HCT116 (cell line): ENCODE measurements at regions not wholly inside any gene's neighbourhood (a gene's known extent, or its start where the extent isn't known, plus 50 kb on each side); places are given as distances from the start of the nearest gene placed in this dataset.

Experiments used
- ATAC-seq: fragments of 200-7000 bp; cut with Tn5 transposase; 2 replicates; pipeline ENCODE4 v1.9.1; 2020; ENCODE audit warnings: mild to moderate bottlenecking, moderate library complexity
- BruUV-seq: library from RNA; stranded (reverse); fragments of 400-500 nt; replicated peaks from 2 replicates; lab custom pipeline; 2021; lab: Mats Ljungman, UMichigan
- CTCF ChIA-PET: fragments of 300-600 bp; sonication (Branson Sonifier 250); formaldehyde crosslinking; loops from one replicate; lab custom pipeline; 2021; ENCODE audit warnings: antibody characterized with exemption; lab: Charles Lee
- POLR2A ChIA-PET: fragments of 300-600, 350-600 bp; sonication (Branson Sonifier 250); formaldehyde crosslinking; loops from one replicate; lab custom pipeline; 2021; ENCODE audit warnings: antibody characterized with exemption; lab: Charles Lee
- RAD21 ChIA-PET, 2 experiments: fragments of 300-600 bp; sonication (Branson Sonifier 250); formaldehyde crosslinking; loops; one replicate each; lab custom pipeline; 2023; ENCODE audit warnings: low total read pairs in 2 of 2; ENCODE audit not compliant: uncharacterized antibody in 2 of 2, unreplicated experiment in 2 of 2, low non-redundant PET in 1 of 2; lab: Charles Lee
- DNase-seq: peaks from one replicate; pipeline ENCODE4 v3.0.0-alpha.2; 2010; ENCODE audit warnings: low read depth, low spot score
- H2AFZ ChIP-seq: fragments of 200-600 bp; shearing (Covaris generic), sonication (generic); 2 replicates; pipeline ENCODE4 v1.6.1; 2017; ENCODE audit warnings: low read depth, mixed run types, mixed read lengths, antibody characterized with exemption, low read length; ENCODE audit not compliant: poor library complexity, severe bottlenecking
- H3K27ac ChIP-seq: 2 replicates; pipeline ENCODE4 v1.5.1; 2012; ENCODE audit warnings: low read depth, low read length
- H3K27me3 ChIP-seq: fragments of 200-600 bp; sonication (generic); 2 replicates; pipeline ENCODE4 v1.6.1; 2016; ENCODE audit warnings: mixed run types, low read length, mixed read lengths; ENCODE audit not compliant: insufficient read depth
- H3K36me3 ChIP-seq, 2 experiments: fragments of 200-500 bp in 1 of 2; fragments of 200-600 bp in 1 of 2; sonication (Bioruptor generic) in 1 of 2; sonication (generic) in 1 of 2; 2 replicates each; pipeline versions ENCODE4 v1.5.1 to v1.6.1; 2014 to 2016; ENCODE audit warnings: low read length in 2 of 2, inconsistent platforms in 1 of 2, mixed read lengths in 1 of 2, mixed run types in 1 of 2; ENCODE audit not compliant: insufficient read depth in 2 of 2, control insufficient read depth in 1 of 2
- H3K4me1 ChIP-seq, 2 experiments: fragments of 200-600 bp in 1 of 2; sonication (generic) in 1 of 2; 2 replicates each; pipeline versions ENCODE4 v1.5.1 to v1.6.1; 2012 to 2017; ENCODE audit warnings: low read length in 2 of 2, inconsistent platforms in 1 of 2, mild to moderate bottlenecking in 1 of 2, mixed read lengths in 1 of 2, mixed run types in 1 of 2, moderate library complexity in 1 of 2; ENCODE audit not compliant: insufficient read depth in 2 of 2, control insufficient read depth in 1 of 2
- H3K4me2 ChIP-seq: fragments of 200-600 bp; sonication (generic); 2 replicates; pipeline ENCODE4 v1.6.1; 2017; ENCODE audit warnings: mixed run types, low read length, mixed read lengths
- H3K4me3 ChIP-seq, 2 experiments: fragments of 200-600 bp in 1 of 2; sonication (generic) in 1 of 2; replicated peaks in 1 of 2; 2 replicates each; pipeline ENCODE4 v1.5.1; 2011 to 2016; ENCODE audit warnings: low read length in 2 of 2, control low read depth in 1 of 2, low read depth in 1 of 2, mild to moderate bottlenecking in 1 of 2, mixed read lengths in 1 of 2, mixed run types in 1 of 2
- H3K79me2 ChIP-seq: fragments of 200-600 bp; sonication (generic); 2 replicates; pipeline ENCODE4 v1.6.1; 2017; ENCODE audit warnings: mild to moderate bottlenecking, mixed run types, low read length, moderate library complexity, mixed read lengths; ENCODE audit not compliant: insufficient read depth
- H3K9ac ChIP-seq: fragments of 200-600 bp; sonication (generic); 2 replicates; pipeline ENCODE4 v1.6.1; 2016; ENCODE audit warnings: low read length, mixed read lengths
- H3K9me2 ChIP-seq: fragments of 200-600 bp; sonication (generic), shearing (Covaris generic); 2 replicates; pipeline ENCODE4 v1.6.1; 2017; ENCODE audit warnings: mixed run types, mild to moderate bottlenecking, moderate library complexity; ENCODE audit not compliant: insufficient read depth
- H3K9me3 ChIP-seq, 2 experiments: fragments of 200-500 bp in 1 of 2; fragments of 200-600 bp in 1 of 2; sonication (Bioruptor generic) in 1 of 2; sonication (generic) in 1 of 2; 2 replicates each; pipeline ENCODE4 v1.6.1; 2014 to 2017; ENCODE audit warnings: low read length in 2 of 2, mixed read lengths in 2 of 2, inconsistent platforms in 1 of 2, low read depth in 1 of 2, mild to moderate bottlenecking in 1 of 2, mixed run types in 1 of 2, moderate library complexity in 1 of 2; ENCODE audit not compliant: control insufficient read depth in 1 of 2, insufficient read depth in 1 of 2
- H4K20me1 ChIP-seq: fragments of 200-600 bp; sonication (generic), shearing (Covaris generic); 2 replicates; pipeline ENCODE4 v1.6.1; 2017; ENCODE audit warnings: mixed run types, mild to moderate bottlenecking, moderate library complexity; ENCODE audit not compliant: insufficient read depth
- CEBPB ChIP-seq: IDR thresholded peaks from 2 replicates; pipeline ENCODE4 v1.6.1; 2012; ENCODE audit warnings: low read depth
- EGR1 ChIP-seq: IDR thresholded peaks from 2 replicates; pipeline ENCODE4 v1.6.1; 2012; ENCODE audit warnings: low read depth
- ELF1 ChIP-seq: IDR thresholded peaks from 2 replicates; pipeline ENCODE4 v1.6.1; 2012; ENCODE audit warnings: low read depth, borderline replicate concordance
- EZH2 ChIP-seq: fragments of 200-600 bp; sonication (generic); IDR thresholded peaks from 2 replicates; pipeline ENCODE4 v1.6.1; 2017; ENCODE audit warnings: antibody characterized with exemption, mixed run types
- EZH2phosphoT487 ChIP-seq: fragments of 200-600 bp; IDR thresholded peaks from 2 replicates; pipeline ENCODE4 v1.6.1; 2018; ENCODE audit warnings: antibody characterized with exemption, borderline replicate concordance
- JUND ChIP-seq: IDR thresholded peaks from 2 replicates; pipeline ENCODE4 v1.6.1; 2012
- POLR2A ChIP-seq: IDR thresholded peaks from 2 replicates; pipeline ENCODE4 v1.7.0; 2011; ENCODE audit warnings: borderline replicate concordance; ENCODE audit not compliant: insufficient read depth, insufficient read length; ENCODE audit errors: extremely low read depth
- POLR2AphosphoS5 ChIP-seq: IDR thresholded peaks from 2 replicates; pipeline ENCODE4 v1.6.1; 2011; ENCODE audit warnings: mild to moderate bottlenecking, low read depth, low read length, moderate library complexity
- RAD21 ChIP-seq: IDR thresholded peaks from 2 replicates; pipeline ENCODE4 v1.6.1; 2012; ENCODE audit warnings: low read depth, mild to moderate bottlenecking
- SIN3A ChIP-seq: IDR thresholded peaks from 2 replicates; pipeline ENCODE4 v1.6.1; 2012; ENCODE audit warnings: low read depth
- SP1 ChIP-seq: IDR thresholded peaks from 2 replicates; pipeline ENCODE4 v1.6.1; 2012; ENCODE audit warnings: low read depth
- SRF ChIP-seq: IDR thresholded peaks from 2 replicates; pipeline ENCODE4 v1.6.1; 2012; ENCODE audit warnings: low read depth
- YY1 ChIP-seq: IDR thresholded peaks from 2 replicates; pipeline ENCODE4 v1.6.1; 2011; ENCODE audit warnings: low read length, low read depth, moderate library complexity, mild to moderate bottlenecking; ENCODE audit not compliant: insufficient replicate concordance; ENCODE audit errors: extremely low read depth
- ZFX ChIP-seq: fragments of 450-650 bp; IDR thresholded peaks from 2 replicates; pipeline ENCODE4 v1.6.1; 2017
- ZNF274 ChIP-seq: fragments of 200-500 bp; sonication (Bioruptor generic); IDR thresholded peaks from 2 replicates; pipeline ENCODE4 v1.6.1; 2014; ENCODE audit warnings: mild to moderate bottlenecking, low read depth, low read length, inconsistent platforms
- intact Hi-C: fragments of 100-400 bp; cut with micrococcal nuclease; formaldehyde crosslinking; loops from 2 replicates; pipeline ENCODE4 v1.10.0; 2022
- TF ChIP-seq, protein P1 (sequence below): IDR thresholded peaks from 2 replicates; pipeline ENCODE4 v1.6.1; 2011; ENCODE audit warnings: mild to moderate bottlenecking, low read length, moderate library complexity; ENCODE audit not compliant: insufficient replicate concordance; ENCODE audit errors: extremely low read depth
- TF ChIP-seq, protein P2 (sequence below): IDR thresholded peaks from 2 replicates; pipeline ENCODE4 v1.6.1; 2012; ENCODE audit warnings: low read depth
- TF ChIP-seq, protein P3 (sequence below): IDR thresholded peaks from 2 replicates; pipeline ENCODE4 v1.6.1; 2012
- TF ChIP-seq, protein P4 (sequence below), 3 experiments: fragments of 200-600 bp in 1 of 3; sonication (generic) in 1 of 3; IDR thresholded peaks in 2 of 3; conservative IDR thresholded peaks in 1 of 3; 2 replicates each; pipeline ENCODE4 v1.5.1; 2012 to 2017; ENCODE audit warnings: low read depth in 2 of 3, low read length in 2 of 3, antibody characterized with exemption in 1 of 3, borderline replicate concordance in 1 of 3, control low read depth in 1 of 3, mild to moderate bottlenecking in 1 of 3, mixed read lengths in 1 of 3, mixed run types in 1 of 3, moderate library complexity in 1 of 3; ENCODE audit not compliant: insufficient read depth in 1 of 3
- TF ChIP-seq, protein P5 (sequence below): IDR thresholded peaks from 2 replicates; pipeline ENCODE4 v1.6.1; 2012

DNA sequence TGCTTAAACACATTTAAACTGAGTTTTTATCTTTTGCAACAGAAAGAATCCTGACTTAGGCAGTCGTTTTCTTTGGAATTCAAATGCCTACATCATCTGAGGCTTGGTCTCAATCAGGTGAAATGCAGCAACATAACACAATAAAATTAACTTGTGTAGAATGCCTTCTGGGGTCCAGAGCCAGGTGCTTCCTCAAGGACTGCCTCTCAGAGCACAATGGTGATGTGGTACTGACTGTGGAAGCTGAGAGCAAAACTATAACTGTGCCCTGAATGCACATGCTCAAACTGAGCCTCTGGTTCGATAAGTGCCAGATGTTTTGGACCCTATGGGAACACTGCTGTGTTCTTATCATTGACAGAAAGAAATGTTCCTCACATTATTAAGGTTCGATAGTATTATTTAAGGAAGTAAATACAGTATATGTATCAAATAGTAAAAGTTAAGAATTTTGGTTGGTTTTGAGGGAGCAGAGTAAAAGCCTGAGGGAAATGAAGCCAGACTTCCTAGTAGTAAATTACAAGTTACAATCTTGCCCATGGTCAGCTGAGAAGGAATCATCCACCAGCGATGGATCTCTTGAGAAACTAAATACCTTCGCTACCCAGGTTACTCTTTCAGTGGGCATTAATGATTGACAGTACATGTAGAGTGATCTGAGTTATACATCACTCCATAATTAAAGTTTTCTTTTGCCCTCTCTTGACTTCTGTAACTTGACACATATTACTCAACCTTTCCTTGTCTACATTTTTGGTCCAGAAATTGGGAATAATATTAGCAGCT lies 122.9 kb upstream of the ATP2B1 start:
- Histone ChIP-seq H3K4me1 (no peaks in the 10 kb centered on the region), H3K9ac (no peak overlapping the region), H3K36me3 (no peaks in the 10 kb centered on the region), H4K20me1 (no peaks in the 10 kb centered on the region), H3K79me2 (no peaks in the 10 kb centered on the region), H3K9me2 (no peaks in the 10 kb centered on the region), H3K27ac (no peak overlapping the region), H3K9me3 (no peaks in the 10 kb centered on the region), H3K27me3 (no peaks in the 10 kb centered on the region), H3K4me3 (no peak overlapping the region), H3K4me2 (no peak overlapping the region), H2AFZ (no peak overlapping the region)
- DNase-seq (no peak), ATAC-seq (no peak)
- intact Hi-C loops: no loop called here
- ChIA-PET RAD21 (no interaction called here), POLR2A (no interaction called here), CTCF (no interaction called here)
- TF ChIP-seq EGR1 (no peak), ZFX (no peak), POLR2A (no peak), RAD21 (no peak), EZH2phosphoT487 (no peak), ELF1 (no peak), SIN3A (no peak), SRF (no peak), POLR2AphosphoS5 (no peak), ZNF274 (no peak), EZH2 (no peak), JUND (no peak), YY1 (no peak), CEBPB (no peak), SP1 (no peak)
- TF ChIP-seq, protein P1, sequence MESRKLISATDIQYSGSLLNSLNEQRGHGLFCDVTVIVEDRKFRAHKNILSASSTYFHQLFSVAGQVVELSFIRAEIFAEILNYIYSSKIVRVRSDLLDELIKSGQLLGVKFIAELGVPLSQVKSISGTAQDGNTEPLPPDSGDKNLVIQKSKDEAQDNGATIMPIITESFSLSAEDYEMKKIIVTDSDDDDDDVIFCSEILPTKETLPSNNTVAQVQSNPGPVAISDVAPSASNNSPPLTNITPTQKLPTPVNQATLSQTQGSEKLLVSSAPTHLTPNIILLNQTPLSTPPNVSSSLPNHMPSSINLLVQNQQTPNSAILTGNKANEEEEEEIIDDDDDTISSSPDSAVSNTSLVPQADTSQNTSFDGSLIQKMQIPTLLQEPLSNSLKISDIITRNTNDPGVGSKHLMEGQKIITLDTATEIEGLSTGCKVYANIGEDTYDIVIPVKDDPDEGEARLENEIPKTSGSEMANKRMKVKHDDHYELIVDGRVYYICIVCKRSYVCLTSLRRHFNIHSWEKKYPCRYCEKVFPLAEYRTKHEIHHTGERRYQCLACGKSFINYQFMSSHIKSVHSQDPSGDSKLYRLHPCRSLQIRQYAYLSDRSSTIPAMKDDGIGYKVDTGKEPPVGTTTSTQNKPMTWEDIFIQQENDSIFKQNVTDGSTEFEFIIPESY: no peak
- TF ChIP-seq, protein P2, sequence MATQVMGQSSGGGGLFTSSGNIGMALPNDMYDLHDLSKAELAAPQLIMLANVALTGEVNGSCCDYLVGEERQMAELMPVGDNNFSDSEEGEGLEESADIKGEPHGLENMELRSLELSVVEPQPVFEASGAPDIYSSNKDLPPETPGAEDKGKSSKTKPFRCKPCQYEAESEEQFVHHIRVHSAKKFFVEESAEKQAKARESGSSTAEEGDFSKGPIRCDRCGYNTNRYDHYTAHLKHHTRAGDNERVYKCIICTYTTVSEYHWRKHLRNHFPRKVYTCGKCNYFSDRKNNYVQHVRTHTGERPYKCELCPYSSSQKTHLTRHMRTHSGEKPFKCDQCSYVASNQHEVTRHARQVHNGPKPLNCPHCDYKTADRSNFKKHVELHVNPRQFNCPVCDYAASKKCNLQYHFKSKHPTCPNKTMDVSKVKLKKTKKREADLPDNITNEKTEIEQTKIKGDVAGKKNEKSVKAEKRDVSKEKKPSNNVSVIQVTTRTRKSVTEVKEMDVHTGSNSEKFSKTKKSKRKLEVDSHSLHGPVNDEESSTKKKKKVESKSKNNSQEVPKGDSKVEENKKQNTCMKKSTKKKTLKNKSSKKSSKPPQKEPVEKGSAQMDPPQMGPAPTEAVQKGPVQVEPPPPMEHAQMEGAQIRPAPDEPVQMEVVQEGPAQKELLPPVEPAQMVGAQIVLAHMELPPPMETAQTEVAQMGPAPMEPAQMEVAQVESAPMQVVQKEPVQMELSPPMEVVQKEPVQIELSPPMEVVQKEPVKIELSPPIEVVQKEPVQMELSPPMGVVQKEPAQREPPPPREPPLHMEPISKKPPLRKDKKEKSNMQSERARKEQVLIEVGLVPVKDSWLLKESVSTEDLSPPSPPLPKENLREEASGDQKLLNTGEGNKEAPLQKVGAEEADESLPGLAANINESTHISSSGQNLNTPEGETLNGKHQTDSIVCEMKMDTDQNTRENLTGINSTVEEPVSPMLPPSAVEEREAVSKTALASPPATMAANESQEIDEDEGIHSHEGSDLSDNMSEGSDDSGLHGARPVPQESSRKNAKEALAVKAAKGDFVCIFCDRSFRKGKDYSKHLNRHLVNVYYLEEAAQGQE: no peak
- TF ChIP-seq, protein P3, sequence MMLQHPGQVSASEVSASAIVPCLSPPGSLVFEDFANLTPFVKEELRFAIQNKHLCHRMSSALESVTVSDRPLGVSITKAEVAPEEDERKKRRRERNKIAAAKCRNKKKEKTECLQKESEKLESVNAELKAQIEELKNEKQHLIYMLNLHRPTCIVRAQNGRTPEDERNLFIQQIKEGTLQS: no peak
- TF ChIP-seq, protein P4, sequence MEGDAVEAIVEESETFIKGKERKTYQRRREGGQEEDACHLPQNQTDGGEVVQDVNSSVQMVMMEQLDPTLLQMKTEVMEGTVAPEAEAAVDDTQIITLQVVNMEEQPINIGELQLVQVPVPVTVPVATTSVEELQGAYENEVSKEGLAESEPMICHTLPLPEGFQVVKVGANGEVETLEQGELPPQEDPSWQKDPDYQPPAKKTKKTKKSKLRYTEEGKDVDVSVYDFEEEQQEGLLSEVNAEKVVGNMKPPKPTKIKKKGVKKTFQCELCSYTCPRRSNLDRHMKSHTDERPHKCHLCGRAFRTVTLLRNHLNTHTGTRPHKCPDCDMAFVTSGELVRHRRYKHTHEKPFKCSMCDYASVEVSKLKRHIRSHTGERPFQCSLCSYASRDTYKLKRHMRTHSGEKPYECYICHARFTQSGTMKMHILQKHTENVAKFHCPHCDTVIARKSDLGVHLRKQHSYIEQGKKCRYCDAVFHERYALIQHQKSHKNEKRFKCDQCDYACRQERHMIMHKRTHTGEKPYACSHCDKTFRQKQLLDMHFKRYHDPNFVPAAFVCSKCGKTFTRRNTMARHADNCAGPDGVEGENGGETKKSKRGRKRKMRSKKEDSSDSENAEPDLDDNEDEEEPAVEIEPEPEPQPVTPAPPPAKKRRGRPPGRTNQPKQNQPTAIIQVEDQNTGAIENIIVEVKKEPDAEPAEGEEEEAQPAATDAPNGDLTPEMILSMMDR (IDR thresholded peaks at IDR 0.05 in 2 of 3, conservative IDR thresholded peaks at IDR 0.05 in 1 of 3; ENCODE audit: borderline replicate concordance in 1 of 3, insufficient read depth in 1 of 3, low read depth in 2 of 3, low read length in 2 of 3): no peak
- TF ChIP-seq, protein P5, sequence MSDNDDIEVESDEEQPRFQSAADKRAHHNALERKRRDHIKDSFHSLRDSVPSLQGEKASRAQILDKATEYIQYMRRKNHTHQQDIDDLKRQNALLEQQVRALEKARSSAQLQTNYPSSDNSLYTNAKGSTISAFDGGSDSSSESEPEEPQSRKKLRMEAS: no peak
- BruUV-seq: no TSS peak
